Fibroblast of villous mesenchyme (primary cell): ENCODE measurements at regions not wholly inside any gene's neighbourhood (a gene's known extent, or its start where the extent isn't known, plus 50 kb on each side); places are given as distances from the start of the nearest gene placed in this dataset.
A peak's percentile ranks its signal among the peaks of the same experiment; 100 is the strongest.
"Not testable (repeated sequence)": the region's sequence is repeated elsewhere in the genome, so short reads cannot be mapped to it uniquely, and the experiment has no call there.

Source experiments
- DNase-seq: peaks from one replicate; pipeline ENCODE4 v3.0.0-alpha.2; 2010; ENCODE audit warnings: low read depth
- H3K4me3 ChIP-seq: 2 replicates; pipeline ENCODE4 v1.5.1; 2011; ENCODE audit warnings: low read depth, mild to moderate bottlenecking, low read length
- CTCF ChIP-seq: IDR thresholded peaks from 2 replicates; pipeline ENCODE4 v1.5.1; 2012; ENCODE audit warnings: low read depth, mild to moderate bottlenecking, low read length; ENCODE audit not compliant: insufficient read depth

DNA sequence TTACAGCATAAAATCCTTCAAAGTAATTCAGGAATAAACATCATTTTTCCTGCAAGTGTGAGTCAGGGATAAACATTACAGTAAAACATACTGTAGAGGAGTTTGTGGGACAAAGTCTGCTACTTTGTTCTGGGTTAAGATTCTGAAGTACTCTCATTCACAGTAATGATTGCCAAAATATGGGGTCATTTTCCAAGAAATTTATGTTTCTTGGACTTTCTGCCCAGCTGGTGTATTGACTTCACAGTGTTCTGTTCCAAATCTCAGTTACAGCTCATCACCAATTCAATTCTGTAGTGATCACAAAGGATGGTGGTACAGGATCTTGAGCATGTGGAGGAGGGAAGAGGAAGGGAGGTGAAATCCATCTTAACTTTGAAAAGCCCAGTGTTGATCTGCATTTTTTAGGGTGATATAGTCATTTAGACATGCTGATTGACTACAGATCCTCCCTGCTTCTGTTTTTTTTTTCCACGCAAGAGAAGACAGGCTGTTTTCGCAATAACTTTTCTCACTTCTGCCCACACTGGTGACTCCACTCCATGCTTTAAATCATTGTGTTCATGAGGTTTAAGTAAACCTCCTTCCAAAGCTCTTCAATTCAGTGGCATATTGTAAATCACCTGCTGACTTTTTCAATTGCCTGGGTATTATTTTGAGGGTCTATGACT lies 60.4 kb upstream of the C1orf53 start:
- H3K4me3 ChIP-seq, result no peak overlapping the region
- peak; percentile 26 for DNase-seq
- no peak for TF ChIP-seq CTCF

- no peak overlapping the region for H3K4me3 ChIP-seq
- TF ChIP-seq CTCF, result no peak
- no peak for DNase-seq
Observed at GRCh38 chr1:197841158-197841557, 61.3 kb upstream of the C1orf53 start.

DNA sequence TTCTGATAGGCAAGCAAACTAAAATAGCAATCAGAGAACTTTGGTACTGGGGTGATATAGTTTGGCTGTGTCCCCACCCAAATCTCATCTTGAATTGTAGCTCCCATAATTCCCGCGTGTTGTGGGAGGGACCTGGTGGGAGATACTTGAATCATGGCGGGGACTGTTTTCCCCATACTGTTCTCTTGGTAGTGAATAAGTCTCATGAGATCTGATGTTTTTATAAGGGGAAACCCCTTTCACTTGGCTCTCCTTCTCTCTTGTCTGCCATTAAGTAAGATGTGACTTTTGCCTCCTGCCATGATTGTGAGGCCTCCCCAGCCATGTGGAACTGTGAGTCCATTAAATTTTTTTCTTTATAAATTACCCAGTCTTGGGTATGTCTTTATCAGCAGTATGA lies 62.6 kb upstream of the C1orf53 start:
- not testable (repeated sequence) for H3K4me3 ChIP-seq, DNase-seq

DNA sequence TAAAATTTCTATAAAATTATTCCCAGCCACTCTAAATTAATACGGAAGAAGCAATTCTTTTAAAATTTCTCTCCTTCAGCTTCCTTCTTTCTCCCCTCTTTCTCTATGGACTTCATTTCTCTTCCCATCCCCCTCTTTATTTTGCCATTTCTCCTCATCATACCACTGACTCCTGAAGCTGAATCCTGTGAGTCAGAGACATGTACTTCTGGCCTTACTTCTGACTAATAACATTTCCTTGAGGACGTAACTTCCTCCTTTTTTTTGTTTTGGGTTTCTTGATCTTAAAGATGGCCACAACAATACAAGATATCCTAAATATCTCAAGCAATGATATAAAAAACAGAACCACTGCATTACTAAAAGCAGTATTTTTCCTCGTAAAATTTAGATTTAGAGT lies 63.6 kb upstream of the DENND1B start:
- DNase-seq, result peak; percentile 36
- TF ChIP-seq CTCF, result no peak
- H3K4me3 ChIP-seq, result no peak overlapping the region

- TF ChIP-seq CTCF, result no peak
- no peak overlapping the region for H3K4me3 ChIP-seq
- no peak for DNase-seq
Observed at GRCh38 chr1:197837911-197838310, 62.6 kb upstream of the DENND1B start.

GRCh38 chr1:197836356-197836755 lies 61.1 kb upstream of the DENND1B start:
- H3K4me3 ChIP-seq, DNase-seq: not testable (repeated sequence)

GRCh38 chr1:197829011-197829410 lies 53.7 kb upstream of the DENND1B start:
- not testable (repeated sequence) for DNase-seq, H3K4me3 ChIP-seq

GRCh38 chr1:197825541-197825940 lies 50.3 kb upstream of the DENND1B start:
- no peak overlapping the region for H3K4me3 ChIP-seq
- TF ChIP-seq CTCF, result no peak
- DNase-seq, result no peak
